HG02885 (cell line): ENCODE measurements at regions not wholly inside any gene's neighbourhood (a gene's known extent, or its start where the extent isn't known, plus 50 kb on each side); places are given as distances from the start of the nearest gene placed in this dataset.

Experiments used
- ATAC-seq: cut with Tn5 transposase; IDR thresholded peaks from one replicate; pipeline ENCODE4 v1.9.1; 2021; ENCODE audit warnings: mild to moderate bottlenecking; ENCODE audit not compliant: unreplicated experiment, poor library complexity

- ATAC-seq = no peak
Observed at GRCh38 chr10:63727636-63728035, 206.4 kb downstream of the REEP3 start.

- no peak for ATAC-seq
Observed at GRCh38 chr10:63735305-63735704, 214.1 kb downstream of the REEP3 start.

- no peak for ATAC-seq
Observed at GRCh38 chr10:63738410-63738809, 217.2 kb downstream of the REEP3 start.

- no peak for ATAC-seq
Observed at GRCh38 chr10:63744060-63744941, 223.1 kb downstream of the REEP3 start.

- ATAC-seq = no peak
Observed at GRCh38 chr10:63749915-63750314, 228.7 kb downstream of the REEP3 start.

GRCh38 chr10:63751836-63752235, 230.6 kb downstream of the REEP3 start:
- ATAC-seq = no peak

GRCh38 chr10:63752318-63752717, 231.1 kb downstream of the REEP3 start:
- ATAC-seq = no peak

GRCh38 chr10:63753808-63754207, 232.6 kb downstream of the REEP3 start:
- no peak for ATAC-seq

GRCh38 chr10:63755441-63755840, 234.2 kb downstream of the REEP3 start:
- no peak for ATAC-seq

- no peak for ATAC-seq
Observed at GRCh38 chr10:63757067-63757466, 235.9 kb downstream of the REEP3 start.

- ATAC-seq = no peak
Observed at GRCh38 chr10:63758080-63758479, 236.9 kb downstream of the REEP3 start.

- ATAC-seq = no peak
Observed at GRCh38 chr10:63759335-63759734, 238.1 kb downstream of the REEP3 start.

GRCh38 chr10:63760034-63760707, 239.0 kb downstream of the REEP3 start:
- ATAC-seq = no peak

GRCh38 chr10:63760708-63761047, 239.5 kb downstream of the REEP3 start:
- no peak for ATAC-seq

- ATAC-seq = no peak
Observed at GRCh38 chr10:63761243-63761642, 240.0 kb downstream of the REEP3 start.

- no peak for ATAC-seq
Observed at GRCh38 chr10:63763744-63764143, 242.5 kb downstream of the REEP3 start.

- no peak for ATAC-seq
Observed at GRCh38 chr10:63765126-63765525, 243.9 kb downstream of the REEP3 start.

GRCh38 chr10:63766745-63767137, 245.5 kb downstream of the REEP3 start:
- ATAC-seq = no peak

GRCh38 chr10:63767138-63767801, 246.1 kb downstream of the REEP3 start:
- no peak for ATAC-seq

GRCh38 chr10:63769367-63769766, 248.2 kb downstream of the REEP3 start:
- ATAC-seq = no peak

- ATAC-seq = no peak
Observed at GRCh38 chr10:63770523-63770922, 249.3 kb downstream of the REEP3 start.
